HEK293 (cell line): ENCODE measurements at regions not wholly inside any gene's neighbourhood (a gene's known extent, or its start where the extent isn't known, plus 50 kb on each side); places are given as distances from the start of the nearest gene placed in this dataset.

ENCODE experiments used
- BCL11A ChIP-seq: fragments of 450-650 bp; formaldehyde crosslinking; IDR thresholded peaks from 2 replicates; pipeline ENCODE4 v1.5.1; 2016; ENCODE audit warnings: low read depth, missing biosample characterization, missing genetic modification characterization
- CTCF ChIP-seq: fragments of 450-650 bp; formaldehyde crosslinking; IDR thresholded peaks from 2 replicates; pipeline ENCODE4 v1.5.1; 2016; ENCODE audit warnings: missing biosample characterization, missing genetic modification characterization
- KLF16 ChIP-seq: fragments of 450-650 bp; formaldehyde crosslinking; IDR thresholded peaks from 2 replicates; pipeline ENCODE4 v1.5.1; 2017; ENCODE audit warnings: missing biosample characterization, missing genetic modification characterization
- KLF9 ChIP-seq: fragments of 450-650 bp; formaldehyde crosslinking; IDR thresholded peaks from 2 replicates; pipeline ENCODE4 v1.5.1; 2016; ENCODE audit warnings: missing biosample characterization, missing genetic modification characterization, low read depth
- REST ChIP-seq: fragments of 450-650 bp; formaldehyde crosslinking; IDR thresholded peaks from 2 replicates; pipeline ENCODE4 v1.5.1; 2016; ENCODE audit warnings: missing biosample characterization, missing genetic modification characterization
- SP2 ChIP-seq: fragments of 450-650 bp; formaldehyde crosslinking; IDR thresholded peaks from 2 replicates; pipeline ENCODE4 v1.5.1; 2016; ENCODE audit warnings: missing biosample characterization, missing genetic modification characterization
- SP3 ChIP-seq: fragments of 450-650 bp; formaldehyde crosslinking; IDR thresholded peaks from 2 replicates; pipeline ENCODE4 v1.5.1; 2016; ENCODE audit warnings: missing biosample characterization, missing genetic modification characterization
- YY1 ChIP-seq: fragments of 450-650 bp; formaldehyde crosslinking; IDR thresholded peaks from 2 replicates; pipeline ENCODE4 v1.5.1; 2018; ENCODE audit warnings: missing biosample characterization, missing genetic modification characterization
- ZBTB11 ChIP-seq: fragments of 450-650 bp; formaldehyde crosslinking; conservative IDR thresholded peaks from 2 replicates; pipeline ENCODE4 v1.5.1; 2016; ENCODE audit warnings: low read depth, missing biosample characterization, missing genetic modification characterization
- ZNF211 ChIP-seq: fragments of 450-650 bp; formaldehyde crosslinking; IDR thresholded peaks from 2 replicates; pipeline ENCODE4 v1.5.1; 2016; ENCODE audit warnings: low read depth, missing biosample characterization, missing genetic modification characterization
- ZNF501 ChIP-seq: fragments of 450-650 bp; formaldehyde crosslinking; IDR thresholded peaks from 2 replicates; pipeline ENCODE4 v1.5.1; 2016; ENCODE audit warnings: missing biosample characterization, missing genetic modification characterization
- ZNF843 ChIP-seq: fragments of 450-650 bp; formaldehyde crosslinking; IDR thresholded peaks from 2 replicates; pipeline ENCODE4 v1.5.1; 2016; ENCODE audit warnings: missing biosample characterization, missing genetic modification characterization

- TF ChIP-seq CTCF (no peak), REST (tag by site-specific recombination) (no peak), SP2 (no peak), ZNF211 (tag by site-specific recombination) (no peak), YY1 (tag by site-specific recombination) (no peak), ZBTB11 (tag by site-specific recombination) (no peak), BCL11A (tag by site-specific recombination) (no peak), ZNF501 (tag by site-specific recombination) (no peak), KLF16 (tag by site-specific recombination) (no peak), SP3 (no peak), ZNF843 (tag by site-specific recombination) (no peak), KLF9 (tag by site-specific recombination) (no peak)
Measured at GRCh38 chr6:49348561-49348960, 114.5 kb downstream of the MMUT start.
